Endothelial cell of umbilical vein (primary cell): ENCODE measurements at regions not wholly inside any gene's neighbourhood (a gene's known extent, or its start where the extent isn't known, plus 50 kb on each side); places are given as distances from the start of the nearest gene placed in this dataset.

ENCODE experiments used
- BruUV-seq: library from RNA; stranded (reverse); fragments of 400-500 nt; replicated peaks from 2 replicates; lab custom pipeline; 2021; lab: Mats Ljungman, UMichigan
- CTCF ChIA-PET: fragments of 300-600, 350-600 bp; sonication (Branson Sonifier 250); formaldehyde crosslinking; loops from one replicate; lab custom pipeline; 2021; ENCODE audit warnings: antibody characterized with exemption, inconsistent platforms; lab: Charles Lee
- POLR2A ChIA-PET: fragments of 300-600, 350-600 bp; sonication (Branson Sonifier 250); formaldehyde crosslinking; loops from one replicate; lab custom pipeline; 2021; ENCODE audit warnings: antibody characterized with exemption, inconsistent platforms; lab: Charles Lee
- DNase-seq: peaks from one replicate; pipeline ENCODE4 v3.0.0-alpha.2; 2011; ENCODE audit warnings: low read depth, low spot score
- FAIRE-seq: peaks from 2 replicates; lab custom pipeline; 2011; peaks lifted over from hg19 to GRCh38; lab: Jason Lieb, UNC
- H2AFZ ChIP-seq: 2 replicates; pipeline ENCODE4 v1.6.0; 2012; ENCODE audit warnings: low read depth, low read length, control low read depth, inconsistent platforms
- H3K27ac ChIP-seq: 2 replicates; pipeline ENCODE4 v1.5.1; 2011; ENCODE audit warnings: low read depth, mild to moderate bottlenecking, control low read depth, low read length, moderate library complexity; ENCODE audit not compliant: insufficient read depth
- H3K27me3 ChIP-seq, 2 experiments: 2 replicates each; pipeline versions ENCODE4 v1.6.0 to v1.6.1; 2011; ENCODE audit warnings: low read length in 2 of 2, mixed read lengths in 1 of 2; ENCODE audit not compliant: control insufficient read depth in 2 of 2, insufficient read depth in 2 of 2
- H3K36me3 ChIP-seq, 2 experiments: 2 replicates in 1 of 2; 3 replicates in 1 of 2; pipeline ENCODE4 v1.5.1; 2011; ENCODE audit warnings: low read length in 2 of 2, mild to moderate bottlenecking in 1 of 2, moderate library complexity in 1 of 2; ENCODE audit not compliant: control insufficient read depth in 2 of 2, insufficient read depth in 2 of 2; ENCODE audit errors: extremely low read depth in 1 of 2
- H3K4me1 ChIP-seq: 3 replicates; pipeline ENCODE4 v1.5.1; 2011; ENCODE audit warnings: mild to moderate bottlenecking, low read length; ENCODE audit not compliant: control insufficient read depth, insufficient read depth; ENCODE audit errors: extremely low read depth
- H3K4me2 ChIP-seq: 2 replicates; pipeline ENCODE4 v1.6.1; 2011; ENCODE audit warnings: low read length, control low read depth, mixed read lengths; ENCODE audit not compliant: insufficient read depth
- H3K4me3 ChIP-seq, 3 experiments: fragments of 200-600 bp in 1 of 3; sonication (generic), shearing (Covaris generic) in 1 of 3; replicated peaks in 1 of 3; 2 replicates each; pipeline ENCODE4 v1.5.1; 2011 to 2016; ENCODE audit warnings: control low read depth in 3 of 3, low read length in 3 of 3, mild to moderate bottlenecking in 2 of 3, inconsistent platforms in 1 of 3, low read depth in 1 of 3, moderate library complexity in 1 of 3; ENCODE audit not compliant: insufficient read depth in 1 of 3
- H3K79me2 ChIP-seq: 2 replicates; pipeline ENCODE4 v1.6.0; 2012; ENCODE audit warnings: low read length, inconsistent platforms; ENCODE audit not compliant: control insufficient read depth, insufficient read depth
- H3K9ac ChIP-seq: replicated peaks from 2 replicates; pipeline ENCODE3; 2011; ENCODE audit warnings: low read length, control low read depth; ENCODE audit not compliant: insufficient read depth; ENCODE audit errors: extremely low read depth
- H3K9me1 ChIP-seq: replicated peaks from 3 replicates; pipeline ENCODE4 v1.6.0; 2011; ENCODE audit warnings: mild to moderate bottlenecking, low read length; ENCODE audit not compliant: control insufficient read depth, insufficient read depth; ENCODE audit errors: extremely low read depth
- H3K9me3 ChIP-seq: replicated peaks from 2 replicates; pipeline ENCODE4 v1.5.1; 2012; ENCODE audit warnings: low read length, inconsistent platforms; ENCODE audit not compliant: control insufficient read depth, insufficient read depth
- H4K20me1 ChIP-seq: replicated peaks from 2 replicates; pipeline ENCODE3; 2011; ENCODE audit warnings: mild to moderate bottlenecking, low read length; ENCODE audit not compliant: control insufficient read depth, insufficient read depth; ENCODE audit errors: extremely low read depth
- CTCF ChIP-seq, 2 donors: IDR thresholded peaks; 1 replicate in 1 of 2; 2 replicates in 1 of 2; pipeline ENCODE4 v1.5.1; 2011; ENCODE audit warnings: low read length in 2 of 2, mild to moderate bottlenecking in 2 of 2, moderate library complexity in 2 of 2, control low read depth in 1 of 2, inconsistent platforms in 1 of 2, low read depth in 1 of 2; ENCODE audit not compliant: insufficient read depth in 1 of 2; ENCODE audit errors: extremely low read depth in 1 of 2
- EZH2 ChIP-seq: IDR thresholded peaks from 2 replicates; pipeline ENCODE4 v1.6.1; 2012; ENCODE audit warnings: borderline replicate concordance, low read depth, mild to moderate bottlenecking, moderate library complexity, low read length, inconsistent platforms; ENCODE audit not compliant: severe bottlenecking
- FOS ChIP-seq: IDR thresholded peaks from 2 replicates; pipeline ENCODE4 v1.6.1; 2011; ENCODE audit warnings: mild to moderate bottlenecking, low read length, moderate library complexity, borderline replicate concordance; ENCODE audit not compliant: insufficient read depth
- GATA2 ChIP-seq: IDR thresholded peaks from 2 replicates; pipeline ENCODE4 v1.7.0; 2011; ENCODE audit warnings: low read depth, mild to moderate bottlenecking, moderate library complexity, mixed read lengths, low read length; ENCODE audit not compliant: insufficient read length, insufficient read depth
- JUN ChIP-seq: IDR thresholded peaks from 2 replicates; pipeline ENCODE4 v1.6.1; 2011; ENCODE audit warnings: borderline replicate concordance, low read depth; ENCODE audit not compliant: insufficient read length, insufficient read depth
- MAX ChIP-seq: IDR thresholded peaks from 2 replicates; pipeline ENCODE4 v1.6.1; 2011; ENCODE audit not compliant: insufficient read depth, insufficient read length
- MYC ChIP-seq: IDR thresholded peaks from one replicate; pipeline ENCODE4 v1.6.1; 2011; ENCODE audit warnings: mild to moderate bottlenecking, low read depth, low read length
- POLR2A ChIP-seq: IDR thresholded peaks from 2 replicates; pipeline ENCODE4 v1.6.1; 2012; ENCODE audit warnings: low read depth, mild to moderate bottlenecking, control low read depth, low read length
- POLR2AphosphoS5 ChIP-seq: IDR thresholded peaks from 2 replicates; pipeline ENCODE4 v1.6.1; 2012; ENCODE audit warnings: low read depth, mild to moderate bottlenecking, control low read depth, low read length, moderate library complexity; ENCODE audit not compliant: insufficient read depth
- dilution Hi-C: fragments of 300-500 bp; cut with MboI; formaldehyde crosslinking; loops from one replicate; pipeline ENCODE4 v1.15.0; 2019; ENCODE audit warnings: low sequenced_read_pairs; ENCODE audit not compliant: extremely low pct_ligation_motif_present
- intact Hi-C: fragments of 100-400 bp; cut with micrococcal nuclease; formaldehyde crosslinking; loops from one replicate; pipeline ENCODE4 v1.10.0; 2022

DNA sequence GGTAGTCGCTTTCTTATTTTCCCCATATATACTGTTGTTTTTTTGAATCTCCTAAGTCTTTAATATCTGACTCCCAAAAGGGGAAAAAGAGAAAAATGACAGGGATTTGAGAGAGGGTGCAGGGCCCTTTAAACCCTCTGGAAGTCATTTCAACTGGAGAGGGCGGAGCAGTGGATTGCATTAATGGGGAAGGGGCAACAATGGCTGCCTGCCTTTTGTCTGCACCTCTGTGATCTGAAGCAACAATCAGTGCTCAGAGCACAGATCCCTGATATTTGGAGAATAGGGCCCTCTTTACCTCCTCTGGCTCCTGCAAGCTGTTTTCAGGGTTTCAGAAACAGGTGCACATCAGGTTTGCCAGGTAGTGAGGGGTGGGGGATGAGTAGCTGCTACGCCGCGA, 1458.3 kb upstream of the TENM3 start:
- TF ChIP-seq POLR2AphosphoS5: no peak
- no peak for TF ChIP-seq MAX
- TF ChIP-seq POLR2A: no peak
- H3K4me1 ChIP-seq: no peaks in the 10 kb centered on the region
- intact Hi-C loops: no loop called here
- POLR2A ChIA-PET: no interaction called here
- H3K79me2 ChIP-seq: no peaks in the 10 kb centered on the region
- H2AFZ ChIP-seq: no peak overlapping the region
- H3K27me3 ChIP-seq: no peaks in the 10 kb centered on the region
- H3K9me1 ChIP-seq: no peaks in the 10 kb centered on the region
- DNase-seq: no peak
- H3K27ac ChIP-seq: no peak overlapping the region
- dilution Hi-C loops: no loop called here
- H4K20me1 ChIP-seq: no peaks in the 10 kb centered on the region
- no TSS peak for BruUV-seq
- FAIRE-seq: no peak
- no peak overlapping the region for H3K4me3 ChIP-seq
- CTCF ChIA-PET: no interaction called here
- H3K9ac ChIP-seq: no peak overlapping the region
- H3K4me2 ChIP-seq: no peak overlapping the region
- H3K36me3 ChIP-seq: no peaks in the 10 kb centered on the region
- H3K9me3 ChIP-seq: peaks cover 4% of the 10 kb centered on the region

DNA sequence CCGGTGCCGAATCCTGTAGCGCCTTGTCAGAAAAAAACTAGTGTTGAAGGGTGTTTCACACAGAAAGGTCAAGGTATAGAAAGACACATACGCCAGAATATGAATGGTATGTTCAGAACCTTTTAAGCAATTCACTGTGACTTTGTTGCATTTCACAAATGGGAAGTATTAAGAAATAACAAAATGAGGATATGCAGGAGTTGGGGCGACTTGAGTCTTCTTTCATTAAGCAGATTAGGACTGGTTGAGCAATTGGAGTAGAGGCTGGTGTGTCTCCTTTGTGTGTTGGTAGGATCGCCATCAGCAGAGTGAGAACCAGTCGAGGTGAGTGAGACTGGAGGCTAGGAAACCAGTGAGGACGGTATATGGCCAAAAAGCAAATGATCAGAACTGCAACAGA, 1454.5 kb upstream of the TENM3 start:
- BruUV-seq: no TSS peak
- Histone ChIP-seq H3K27me3 (no peaks in the 10 kb centered on the region), H3K79me2 (no peaks in the 10 kb centered on the region), H3K27ac (no peak overlapping the region), H3K4me2 (no peak overlapping the region), H3K9me1 (no peaks in the 10 kb centered on the region), H3K9ac (no peak overlapping the region), H3K36me3 (no peaks in the 10 kb centered on the region), H3K4me3 (no peak overlapping the region), H3K9me3 (peaks cover 8% of the 10 kb centered on the region), H4K20me1 (no peaks in the 10 kb centered on the region), H3K4me1 (no peaks in the 10 kb centered on the region), H2AFZ (no peak overlapping the region)
- no peak for FAIRE-seq
- ChIA-PET CTCF (no interaction called here), POLR2A (no interaction called here)
- dilution Hi-C loops: no loop called here
- TF ChIP-seq CTCF (IDR thresholded peaks at IDR 0.05; ENCODE audit: extremely low read depth in 1 of 2, insufficient read depth in 1 of 2, low read depth in 1 of 2, low read length in 2 of 2) (no peak), JUN (no peak), POLR2AphosphoS5 (no peak), MYC (no peak), POLR2A (no peak), MAX (no peak), EZH2 (no peak), FOS (no peak), GATA2 (no peak)
- intact Hi-C loops: no loop called here
- DNase-seq: no peak
